GM04504 (cell line): ENCODE measurements at regions not wholly inside any gene's neighbourhood (a gene's known extent, or its start where the extent isn't known, plus 50 kb on each side); places are given as distances from the start of the nearest gene placed in this dataset.
"Not testable (repeated sequence)": the region's sequence is repeated elsewhere in the genome, so short reads cannot be mapped to it uniquely, and the experiment has no call there.

ENCODE experiments used
- DNase-seq: peaks from one replicate; pipeline ENCODE4 v3.0.0-alpha.2; 2012; ENCODE audit warnings: low read depth

GRCh38 chr2:53206226-53206625, 561.4 kb upstream of the CHAC2 start:
- DNase-seq, result not testable (repeated sequence)

GRCh38 chr2:53202063-53202462, 565.5 kb upstream of the CHAC2 start:
- peak; percentile 65 for DNase-seq

GRCh38 chr2:53200072-53200471, 567.5 kb upstream of the CHAC2 start:
- DNase-seq, result no peak

- no peak for DNase-seq
Measured at GRCh38 chr2:53188851-53189510, 578.6 kb upstream of the CHAC2 start.

- DNase-seq, result no peak
Measured at GRCh38 chr2:53183581-53183980, 584.0 kb upstream of the CHAC2 start.

GRCh38 chr2:53182601-53183000, 585.0 kb upstream of the CHAC2 start:
- DNase-seq, result no peak

- DNase-seq, result no peak
Measured at GRCh38 chr2:53181759-53182158, 585.8 kb upstream of the CHAC2 start.

GRCh38 chr2:53177327-53177726, 590.3 kb upstream of the CHAC2 start:
- DNase-seq, result no peak

GRCh38 chr2:53174539-53174938, 593.1 kb upstream of the CHAC2 start:
- no peak for DNase-seq

GRCh38 chr2:53173698-53174455, 593.7 kb upstream of the CHAC2 start:
- DNase-seq, result no peak

- DNase-seq, result no peak
Measured at GRCh38 chr2:53173091-53173490, 594.5 kb upstream of the CHAC2 start.

GRCh38 chr2:53170466-53170865, 597.1 kb upstream of the CHAC2 start:
- peak; percentile 3 for DNase-seq

GRCh38 chr2:53167227-53167626, 600.4 kb upstream of the CHAC2 start:
- no peak for DNase-seq

- DNase-seq, result no peak
Measured at GRCh38 chr2:53150146-53150545, 617.5 kb upstream of the CHAC2 start.

GRCh38 chr2:53148221-53148620, 619.4 kb upstream of the CHAC2 start:
- DNase-seq, result no peak

GRCh38 chr2:53131416-53131815, 636.2 kb upstream of the CHAC2 start:
- DNase-seq, result no peak

GRCh38 chr2:53130441-53130943, 637.1 kb upstream of the CHAC2 start:
- DNase-seq, result peak; percentile 50

GRCh38 chr2:53129851-53130250, 637.8 kb upstream of the CHAC2 start:
- DNase-seq, result peak; percentile 42

GRCh38 chr2:53127061-53127650, 640.4 kb upstream of the CHAC2 start:
- no peak for DNase-seq

- no peak for DNase-seq
Measured at GRCh38 chr2:53114991-53115390, 652.6 kb upstream of the CHAC2 start.

- no peak for DNase-seq
Measured at GRCh38 chr2:53114582-53114981, 653.0 kb upstream of the CHAC2 start.

GRCh38 chr2:53112408-53112807, 655.2 kb upstream of the CHAC2 start:
- not testable (repeated sequence) for DNase-seq

- DNase-seq, result no peak
Measured at GRCh38 chr2:53111406-53111805, 656.2 kb upstream of the CHAC2 start.
